ENCODE measurements at regions not wholly inside any gene's neighbourhood (a gene's known extent, or its start where the extent isn't known, plus 50 kb on each side); places are given as distances from the start of the nearest gene placed in this dataset.

- no peak for DNase-seq (ENCODE audit: low spot score)
Observed at GRCh38 chr13:52931131-52931530, 82.7 kb upstream of the PCDH8 start.

- no peak for DNase-seq (ENCODE audit: low spot score)
Observed at GRCh38 chr13:52929846-52930245, 81.4 kb upstream of the PCDH8 start.

- DNase-seq (ENCODE audit: low spot score), result no peak
Observed at GRCh38 chr13:52926971-52927370, 78.5 kb upstream of the PCDH8 start.

- no peak for DNase-seq (ENCODE audit: low spot score)
Observed at GRCh38 chr13:52925775-52926285, 77.4 kb upstream of the PCDH8 start.

GRCh38 chr13:52925251-52925650 is 76.8 kb upstream of the PCDH8 start:
- DNase-seq (ENCODE audit: low spot score), result no peak

GRCh38 chr13:52924289-52925148 is 76.1 kb upstream of the PCDH8 start:
- DNase-seq (ENCODE audit: low spot score), result no peak

GRCh38 chr13:52922961-52923360 is 74.5 kb upstream of the PCDH8 start:
- DNase-seq (ENCODE audit: low spot score), result no peak

GRCh38 chr13:52921194-52921593 is 72.8 kb upstream of the PCDH8 start:
- DNase-seq (ENCODE audit: low spot score), result peak; percentile 83

GRCh38 chr13:52916486-52916990 is 68.1 kb upstream of the PCDH8 start:
- DNase-seq (ENCODE audit: low spot score), result no peak

- DNase-seq (ENCODE audit: low spot score), result no peak
Observed at GRCh38 chr13:52911340-52911739, 62.9 kb upstream of the PCDH8 start.

- peak; percentile 64 for DNase-seq (ENCODE audit: low spot score)
Observed at GRCh38 chr13:52910318-52910717, 61.9 kb upstream of the PCDH8 start.

- DNase-seq (ENCODE audit: low spot score), result no peak
Observed at GRCh38 chr13:52906122-52906903, 57.9 kb upstream of the PCDH8 start.

- DNase-seq (ENCODE audit: low spot score), result no peak
Observed at GRCh38 chr13:52905701-52906100, 57.3 kb upstream of the PCDH8 start.

- peak; percentile 36 for DNase-seq (ENCODE audit: low spot score)
Observed at GRCh38 chr13:52903320-52903719, 54.9 kb upstream of the PCDH8 start.

- no peak for DNase-seq (ENCODE audit: low spot score)
Observed at GRCh38 chr13:52899206-52899605, 50.8 kb upstream of the PCDH8 start.

Measured in pons (tissue), 1 donor.